HG02571 (cell line): ENCODE measurements at regions not wholly inside any gene's neighbourhood (a gene's known extent, or its start where the extent isn't known, plus 50 kb on each side); places are given as distances from the start of the nearest gene placed in this dataset.

Experiments used
- ATAC-seq: cut with Tn5 transposase; IDR thresholded peaks from one replicate; pipeline ENCODE4 v1.9.1; 2021; ENCODE audit warnings: mild to moderate bottlenecking, moderate library complexity; ENCODE audit not compliant: unreplicated experiment

DNA sequence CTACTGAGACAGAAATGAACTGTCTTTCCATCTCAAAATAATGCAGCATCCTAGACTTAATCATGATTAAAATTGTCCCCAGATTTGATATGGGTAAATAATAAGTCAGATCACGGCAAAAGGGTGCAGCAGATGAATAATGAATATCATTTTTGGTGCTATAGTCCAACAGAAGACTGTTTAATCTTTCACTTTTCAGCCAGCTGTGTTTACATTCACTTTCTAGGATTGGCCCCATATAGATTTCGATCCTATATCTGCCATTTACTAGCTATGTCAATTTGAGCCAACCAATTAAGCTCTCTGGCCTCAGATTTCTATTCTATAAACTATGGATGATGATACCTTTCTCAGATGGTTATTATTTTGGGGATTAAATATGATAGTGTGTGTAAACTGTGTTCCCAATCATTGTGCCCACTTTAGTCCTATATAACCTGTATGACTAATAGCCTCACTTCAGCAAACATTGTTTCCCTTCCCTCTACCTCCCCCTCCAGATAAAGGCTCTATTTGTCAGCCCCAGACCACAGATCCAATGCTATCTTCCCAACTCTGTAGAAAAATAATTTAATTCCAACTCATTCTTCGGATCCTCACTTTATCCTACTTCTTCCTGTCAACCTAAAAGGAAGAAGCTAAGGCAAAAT is 53.6 kb upstream of the NT5E start:
- ATAC-seq: no peak

- ATAC-seq: no peak
Measured at GRCh38 chr6:85395746-85396145, 54.1 kb upstream of the NT5E start.

DNA sequence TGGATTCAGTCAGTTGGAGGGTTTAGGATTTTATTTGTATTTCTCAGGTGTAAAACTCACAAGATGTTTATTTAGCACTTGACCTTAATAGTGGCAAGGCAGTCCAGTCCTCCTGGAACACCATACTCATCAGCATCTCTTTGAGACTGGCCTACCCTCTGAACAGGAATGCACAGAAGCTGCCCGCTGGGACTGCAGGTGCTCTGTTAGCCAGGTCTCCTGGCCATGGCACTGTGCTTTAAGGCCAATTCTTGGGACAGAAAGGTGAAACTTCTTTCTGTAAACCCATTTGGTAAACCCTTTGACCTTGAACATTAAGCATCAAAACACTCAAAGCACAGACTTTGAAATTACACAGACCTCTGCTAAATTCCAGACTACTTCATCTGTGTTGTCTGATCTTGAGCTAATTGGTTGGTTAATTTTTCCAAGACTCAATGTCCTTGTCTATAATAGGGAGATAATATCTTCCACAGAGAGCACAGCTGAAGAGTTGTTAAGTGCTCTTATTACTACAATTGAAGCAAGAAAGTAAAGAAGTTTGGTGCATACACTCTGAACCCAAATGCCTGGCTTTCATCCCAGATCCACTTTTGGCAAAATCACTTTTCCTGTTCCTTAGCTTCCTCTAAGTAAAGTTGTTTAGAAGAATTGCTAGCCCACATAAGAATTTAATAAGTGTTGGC is 54.9 kb upstream of the NT5E start:
- ATAC-seq: no peak

GRCh38 chr6:85394199-85394598 is 55.7 kb upstream of the NT5E start:
- no peak for ATAC-seq

DNA sequence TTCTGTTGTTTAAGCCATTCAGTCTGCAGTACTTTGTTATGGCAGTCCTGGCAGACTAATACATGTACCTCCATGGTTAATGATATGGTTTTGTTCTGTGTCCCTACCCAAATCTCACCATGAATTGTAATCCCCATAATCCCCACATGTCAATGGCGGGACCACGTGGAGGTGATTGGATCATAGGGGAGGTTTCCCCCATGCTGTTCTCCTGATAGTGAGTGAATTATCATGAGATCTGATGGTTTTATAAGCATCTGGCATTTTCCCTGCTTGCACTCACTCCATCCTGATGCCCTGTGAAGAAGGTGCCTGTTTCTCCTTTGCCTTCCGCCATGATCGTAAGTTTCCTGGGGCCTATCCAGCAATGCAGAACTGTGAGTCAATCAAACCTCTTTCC is 57.5 kb upstream of the NT5E start:
- ATAC-seq: no peak

DNA sequence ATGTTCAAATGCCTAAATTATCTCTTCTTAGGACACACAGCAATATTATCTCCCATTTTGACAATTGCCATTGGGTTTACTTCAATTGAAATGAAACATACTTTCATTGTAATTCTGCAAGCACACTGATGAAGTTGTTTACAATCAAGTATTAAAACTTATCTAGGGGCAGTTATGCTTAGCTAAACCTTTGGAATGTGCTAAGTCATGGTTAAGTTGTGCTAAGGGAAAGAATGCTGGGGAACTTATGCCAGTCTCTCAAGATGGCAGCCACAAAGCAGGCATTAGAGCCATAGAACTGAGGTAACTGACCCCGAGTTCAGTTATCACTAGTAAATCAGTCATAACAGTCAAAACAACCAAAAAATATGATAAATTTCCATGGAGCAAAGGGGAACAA is 59.1 kb upstream of the NT5E start:
- ATAC-seq: no peak

DNA sequence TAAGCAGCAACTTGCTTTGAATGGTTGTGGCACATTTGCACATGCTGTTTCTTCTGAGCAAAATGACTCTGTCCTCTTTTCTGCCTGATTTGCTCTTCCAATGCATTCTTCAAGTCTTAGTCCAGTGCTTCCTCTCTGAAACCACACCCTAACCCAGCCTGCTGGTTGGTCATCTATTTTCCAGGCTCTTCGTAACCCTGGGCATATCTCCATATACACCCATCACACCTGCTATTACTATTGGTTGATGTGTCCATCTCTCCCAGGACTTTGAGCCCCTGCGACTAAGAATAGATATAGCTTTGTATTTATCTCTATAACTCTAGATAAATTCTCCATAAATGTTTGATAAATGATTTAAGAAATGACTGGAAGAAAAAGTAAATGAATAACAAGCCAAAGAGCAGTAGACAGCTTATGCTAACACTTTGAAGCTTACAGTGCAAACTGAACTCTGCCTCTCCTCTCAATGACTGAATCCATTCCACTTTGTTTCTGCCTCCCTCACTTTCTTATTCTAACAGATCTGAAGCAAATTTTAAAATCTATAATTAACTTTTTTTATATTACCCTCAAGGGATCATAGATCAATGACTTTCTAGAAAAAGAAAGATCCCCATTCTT is 59.7 kb upstream of the NT5E start:
- no peak for ATAC-seq

- no peak for ATAC-seq
Measured at GRCh38 chr6:85389151-85389797, 60.6 kb upstream of the NT5E start.

GRCh38 chr6:85388531-85388930 is 61.4 kb upstream of the NT5E start:
- ATAC-seq: no peak

GRCh38 chr6:85385636-85386315 is 64.1 kb upstream of the NT5E start:
- ATAC-seq: no peak

GRCh38 chr6:85383042-85383441 is 66.8 kb upstream of the NT5E start:
- no peak for ATAC-seq

DNA sequence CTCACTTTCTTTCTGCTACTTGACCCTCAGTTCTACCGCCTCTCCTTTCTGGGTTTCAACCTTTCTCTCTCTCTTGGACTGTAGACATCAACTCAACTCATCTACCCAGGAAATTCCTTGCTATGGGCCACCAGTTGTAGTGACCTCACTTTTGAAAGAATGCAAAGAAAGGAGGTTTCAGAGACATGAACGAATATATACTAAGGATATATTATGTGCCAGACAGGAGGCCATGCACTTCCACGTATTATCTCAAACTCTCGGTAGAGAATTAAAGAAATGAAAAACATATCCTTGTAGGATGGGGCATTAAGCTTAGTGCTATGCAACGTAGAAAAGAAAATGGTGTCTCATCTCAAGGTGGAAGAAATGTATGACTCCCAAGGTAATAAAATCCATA is 67.3 kb upstream of the NT5E start:
- no peak for ATAC-seq

- ATAC-seq: no peak
Measured at GRCh38 chr6:85372915-85373270, 77.0 kb upstream of the NT5E start.

DNA sequence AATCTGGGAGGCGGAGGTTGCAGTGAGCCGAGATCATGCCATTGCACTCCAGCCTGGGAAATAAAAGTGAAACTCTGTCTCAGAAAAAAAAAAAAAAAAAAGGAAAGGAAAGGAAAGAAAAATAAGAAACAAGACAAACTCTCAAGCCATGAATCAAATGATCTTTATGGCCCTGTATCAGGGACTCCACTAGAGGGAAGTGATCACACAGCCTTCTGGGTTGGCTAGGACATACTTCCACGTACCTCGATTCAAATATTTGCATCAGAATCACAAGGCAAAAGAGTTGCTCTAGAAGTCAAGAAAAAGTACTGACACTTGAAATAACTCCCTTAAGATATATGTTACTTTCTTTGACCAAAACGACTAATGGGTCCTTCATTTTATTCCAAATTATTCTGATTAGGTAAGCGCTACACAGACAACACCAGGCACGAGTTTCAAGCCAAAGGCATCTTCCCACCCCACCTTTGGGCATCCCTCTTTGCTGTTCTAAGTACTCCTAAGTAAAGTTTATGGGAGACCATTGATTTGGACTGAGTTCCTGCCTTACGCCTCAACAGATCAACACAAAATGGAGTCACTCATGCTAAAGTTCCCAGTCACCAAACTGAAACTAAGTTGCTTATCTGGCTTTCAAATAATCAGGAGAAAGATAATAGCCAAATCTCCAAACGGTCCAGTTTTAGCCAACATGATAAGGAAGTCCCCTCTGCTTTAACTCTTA is 77.5 kb upstream of the NT5E start:
- no peak for ATAC-seq

DNA sequence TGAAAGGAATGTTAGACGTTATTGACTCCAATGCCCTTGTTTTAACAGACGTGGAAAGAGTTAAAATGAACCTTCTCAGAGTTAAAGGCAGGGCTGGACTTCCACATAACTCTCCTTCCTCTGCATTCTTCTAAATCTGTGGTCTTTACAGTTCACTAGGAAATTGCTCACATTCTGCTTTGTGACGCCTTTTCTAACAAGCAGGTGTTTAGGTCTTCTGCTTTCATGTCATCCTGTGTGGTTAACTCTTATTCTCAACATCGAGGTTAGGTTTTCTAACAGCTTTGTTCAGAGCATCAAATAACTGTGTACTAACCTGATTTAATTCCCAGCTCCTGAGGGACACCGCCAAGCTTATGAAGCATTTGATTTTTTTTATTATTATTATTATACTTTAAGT is 81.3 kb upstream of the NT5E start:
- ATAC-seq: no peak

DNA sequence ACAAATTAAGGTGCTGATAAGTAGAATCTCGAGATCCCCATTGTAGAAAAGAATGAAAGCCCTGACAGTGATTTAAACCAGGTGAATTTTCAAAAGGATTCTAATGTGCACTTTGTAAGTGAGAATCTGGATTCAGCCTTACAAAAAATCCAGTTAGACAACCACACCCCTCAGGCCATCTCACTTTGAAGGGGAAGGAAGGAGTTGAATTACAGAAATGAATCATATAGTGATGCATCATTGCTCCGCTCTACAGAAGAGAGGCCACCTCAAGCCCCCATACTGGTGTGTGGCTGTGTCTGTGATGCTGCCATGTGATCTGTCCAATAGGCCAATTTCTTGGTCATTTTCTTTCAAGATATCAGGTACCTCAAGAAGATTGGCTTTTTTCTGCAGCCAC is 85.5 kb upstream of the NT5E start:
- ATAC-seq: no peak

DNA sequence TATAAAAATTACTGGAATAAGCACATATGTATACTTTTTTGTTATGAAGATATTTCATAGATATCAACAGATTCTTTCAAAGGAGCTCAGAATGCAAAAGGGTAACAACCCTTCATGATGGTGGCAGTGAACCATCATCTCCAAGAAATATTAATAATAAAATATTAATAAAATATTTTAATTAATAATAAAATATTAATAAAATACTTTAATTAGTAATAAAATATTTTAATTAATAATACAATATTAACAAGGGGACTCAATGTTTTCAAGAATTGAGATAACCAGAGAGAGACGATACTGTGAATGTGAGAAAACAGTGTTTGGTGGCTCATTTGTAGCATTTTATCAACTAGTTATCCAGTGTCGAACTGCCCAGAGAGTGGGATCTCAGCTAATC is 86.0 kb upstream of the NT5E start:
- ATAC-seq: no peak

DNA sequence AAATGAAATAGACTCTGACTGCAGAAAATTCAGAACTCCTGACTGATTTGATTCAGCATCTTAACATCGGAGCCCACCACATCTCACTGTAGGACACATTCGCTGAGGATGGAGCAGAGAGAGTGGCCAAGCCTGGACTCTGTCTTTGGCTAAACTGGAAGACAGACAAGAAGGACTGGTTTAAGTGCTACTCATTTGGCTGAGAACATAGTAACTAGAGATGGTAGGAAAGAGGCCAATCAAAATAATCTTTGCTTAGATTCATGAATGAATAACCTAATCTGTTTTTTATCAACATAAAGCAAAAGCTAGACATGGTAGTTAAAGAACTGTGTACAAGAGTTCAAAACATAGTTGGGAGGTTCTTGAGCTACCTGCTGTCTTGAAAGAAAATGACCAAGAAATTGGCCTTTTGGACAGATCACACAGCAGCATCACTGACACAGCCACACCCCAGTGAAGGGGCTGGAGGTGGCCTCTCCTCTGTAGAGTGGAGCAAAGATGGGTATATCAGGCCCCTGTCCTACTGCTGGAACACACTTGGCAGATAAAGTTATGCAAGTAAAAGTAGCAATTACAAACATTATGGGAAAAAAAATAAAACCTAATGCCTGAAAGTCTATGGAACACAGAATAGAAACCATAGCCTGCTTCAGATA is 87.1 kb upstream of the NT5E start:
- ATAC-seq: no peak

GRCh38 chr6:85361643-85362014 is 88.3 kb upstream of the NT5E start:
- ATAC-seq: no peak
